HCT116 (cell line): ENCODE measurements at regions not wholly inside any gene's neighbourhood (a gene's known extent, or its start where the extent isn't known, plus 50 kb on each side); places are given as distances from the start of the nearest gene placed in this dataset.

Experiments used
- ATAC-seq: fragments of 200-7000 bp; cut with Tn5 transposase; 2 replicates; pipeline ENCODE4 v1.9.1; 2020; ENCODE audit warnings: mild to moderate bottlenecking, moderate library complexity
- BruUV-seq: library from RNA; stranded (reverse); fragments of 400-500 nt; replicated peaks from 2 replicates; lab custom pipeline; 2021; lab: Mats Ljungman, UMichigan
- CTCF ChIA-PET: fragments of 300-600 bp; sonication (Branson Sonifier 250); formaldehyde crosslinking; loops from one replicate; lab custom pipeline; 2021; ENCODE audit warnings: antibody characterized with exemption; lab: Charles Lee
- POLR2A ChIA-PET: fragments of 300-600, 350-600 bp; sonication (Branson Sonifier 250); formaldehyde crosslinking; loops from one replicate; lab custom pipeline; 2021; ENCODE audit warnings: antibody characterized with exemption; lab: Charles Lee
- RAD21 ChIA-PET, 2 experiments: fragments of 300-600 bp; sonication (Branson Sonifier 250); formaldehyde crosslinking; loops; one replicate each; lab custom pipeline; 2023; ENCODE audit warnings: low total read pairs in 2 of 2; ENCODE audit not compliant: uncharacterized antibody in 2 of 2, unreplicated experiment in 2 of 2, low non-redundant PET in 1 of 2; lab: Charles Lee
- DNase-seq: peaks from one replicate; pipeline ENCODE4 v3.0.0-alpha.2; 2010; ENCODE audit warnings: low read depth, low spot score
- H2AFZ ChIP-seq: fragments of 200-600 bp; shearing (Covaris generic), sonication (generic); 2 replicates; pipeline ENCODE4 v1.6.1; 2017; ENCODE audit warnings: low read depth, mixed run types, mixed read lengths, antibody characterized with exemption, low read length; ENCODE audit not compliant: poor library complexity, severe bottlenecking
- H3K27ac ChIP-seq: 2 replicates; pipeline ENCODE4 v1.5.1; 2012; ENCODE audit warnings: low read depth, low read length
- H3K27me3 ChIP-seq: fragments of 200-600 bp; sonication (generic); 2 replicates; pipeline ENCODE4 v1.6.1; 2016; ENCODE audit warnings: mixed run types, low read length, mixed read lengths; ENCODE audit not compliant: insufficient read depth
- H3K36me3 ChIP-seq, 2 experiments: fragments of 200-500 bp in 1 of 2; fragments of 200-600 bp in 1 of 2; sonication (Bioruptor generic) in 1 of 2; sonication (generic) in 1 of 2; 2 replicates each; pipeline versions ENCODE4 v1.5.1 to v1.6.1; 2014 to 2016; ENCODE audit warnings: low read length in 2 of 2, inconsistent platforms in 1 of 2, mixed read lengths in 1 of 2, mixed run types in 1 of 2; ENCODE audit not compliant: insufficient read depth in 2 of 2, control insufficient read depth in 1 of 2
- H3K4me1 ChIP-seq, 2 experiments: fragments of 200-600 bp in 1 of 2; sonication (generic) in 1 of 2; 2 replicates each; pipeline versions ENCODE4 v1.5.1 to v1.6.1; 2012 to 2017; ENCODE audit warnings: low read length in 2 of 2, inconsistent platforms in 1 of 2, mild to moderate bottlenecking in 1 of 2, mixed read lengths in 1 of 2, mixed run types in 1 of 2, moderate library complexity in 1 of 2; ENCODE audit not compliant: insufficient read depth in 2 of 2, control insufficient read depth in 1 of 2
- H3K4me2 ChIP-seq: fragments of 200-600 bp; sonication (generic); 2 replicates; pipeline ENCODE4 v1.6.1; 2017; ENCODE audit warnings: mixed run types, low read length, mixed read lengths
- H3K4me3 ChIP-seq, 2 experiments: fragments of 200-600 bp in 1 of 2; sonication (generic) in 1 of 2; replicated peaks in 1 of 2; 2 replicates each; pipeline ENCODE4 v1.5.1; 2011 to 2016; ENCODE audit warnings: low read length in 2 of 2, control low read depth in 1 of 2, low read depth in 1 of 2, mild to moderate bottlenecking in 1 of 2, mixed read lengths in 1 of 2, mixed run types in 1 of 2
- H3K79me2 ChIP-seq: fragments of 200-600 bp; sonication (generic); 2 replicates; pipeline ENCODE4 v1.6.1; 2017; ENCODE audit warnings: mild to moderate bottlenecking, mixed run types, low read length, moderate library complexity, mixed read lengths; ENCODE audit not compliant: insufficient read depth
- H3K9ac ChIP-seq: fragments of 200-600 bp; sonication (generic); 2 replicates; pipeline ENCODE4 v1.6.1; 2016; ENCODE audit warnings: low read length, mixed read lengths
- H3K9me2 ChIP-seq: fragments of 200-600 bp; sonication (generic), shearing (Covaris generic); 2 replicates; pipeline ENCODE4 v1.6.1; 2017; ENCODE audit warnings: mixed run types, mild to moderate bottlenecking, moderate library complexity; ENCODE audit not compliant: insufficient read depth
- H3K9me3 ChIP-seq, 2 experiments: fragments of 200-500 bp in 1 of 2; fragments of 200-600 bp in 1 of 2; sonication (Bioruptor generic) in 1 of 2; sonication (generic) in 1 of 2; 2 replicates each; pipeline ENCODE4 v1.6.1; 2014 to 2017; ENCODE audit warnings: low read length in 2 of 2, mixed read lengths in 2 of 2, inconsistent platforms in 1 of 2, low read depth in 1 of 2, mild to moderate bottlenecking in 1 of 2, mixed run types in 1 of 2, moderate library complexity in 1 of 2; ENCODE audit not compliant: control insufficient read depth in 1 of 2, insufficient read depth in 1 of 2
- H4K20me1 ChIP-seq: fragments of 200-600 bp; sonication (generic), shearing (Covaris generic); 2 replicates; pipeline ENCODE4 v1.6.1; 2017; ENCODE audit warnings: mixed run types, mild to moderate bottlenecking, moderate library complexity; ENCODE audit not compliant: insufficient read depth
- ATF3 ChIP-seq: IDR thresholded peaks from 2 replicates; pipeline ENCODE4 v1.6.1; 2012
- CBX3 ChIP-seq: IDR thresholded peaks from 2 replicates; pipeline ENCODE4 v1.6.1; 2012; ENCODE audit warnings: low read depth
- CEBPB ChIP-seq: IDR thresholded peaks from 2 replicates; pipeline ENCODE4 v1.6.1; 2012; ENCODE audit warnings: low read depth
- CTCF ChIP-seq, 3 experiments: fragments of 200-600 bp in 1 of 3; sonication (generic) in 1 of 3; IDR thresholded peaks in 2 of 3; conservative IDR thresholded peaks in 1 of 3; 2 replicates each; pipeline ENCODE4 v1.5.1; 2012 to 2017; ENCODE audit warnings: low read depth in 2 of 3, low read length in 2 of 3, antibody characterized with exemption in 1 of 3, borderline replicate concordance in 1 of 3, control low read depth in 1 of 3, mild to moderate bottlenecking in 1 of 3, mixed read lengths in 1 of 3, mixed run types in 1 of 3, moderate library complexity in 1 of 3; ENCODE audit not compliant: insufficient read depth in 1 of 3
- EGR1 ChIP-seq: IDR thresholded peaks from 2 replicates; pipeline ENCODE4 v1.6.1; 2012; ENCODE audit warnings: low read depth
- ELF1 ChIP-seq: IDR thresholded peaks from 2 replicates; pipeline ENCODE4 v1.6.1; 2012; ENCODE audit warnings: low read depth, borderline replicate concordance
- EZH2 ChIP-seq: fragments of 200-600 bp; sonication (generic); IDR thresholded peaks from 2 replicates; pipeline ENCODE4 v1.6.1; 2017; ENCODE audit warnings: antibody characterized with exemption, mixed run types
- FOSL1 ChIP-seq: IDR thresholded peaks from 2 replicates; pipeline ENCODE4 v1.6.1; 2012; ENCODE audit warnings: low read depth
- JUND ChIP-seq: IDR thresholded peaks from 2 replicates; pipeline ENCODE4 v1.6.1; 2012
- MAX ChIP-seq: IDR thresholded peaks from 2 replicates; pipeline ENCODE4 v1.6.1; 2012
- POLR2A ChIP-seq: IDR thresholded peaks from 2 replicates; pipeline ENCODE4 v1.7.0; 2011; ENCODE audit warnings: borderline replicate concordance; ENCODE audit not compliant: insufficient read depth, insufficient read length; ENCODE audit errors: extremely low read depth
- POLR2AphosphoS5 ChIP-seq: IDR thresholded peaks from 2 replicates; pipeline ENCODE4 v1.6.1; 2011; ENCODE audit warnings: mild to moderate bottlenecking, low read depth, low read length, moderate library complexity
- RAD21 ChIP-seq: IDR thresholded peaks from 2 replicates; pipeline ENCODE4 v1.6.1; 2012; ENCODE audit warnings: low read depth, mild to moderate bottlenecking
- REST ChIP-seq: IDR thresholded peaks from 2 replicates; pipeline ENCODE4 v1.6.1; 2012; ENCODE audit warnings: low read depth
- SIN3A ChIP-seq: IDR thresholded peaks from 2 replicates; pipeline ENCODE4 v1.6.1; 2012; ENCODE audit warnings: low read depth
- SP1 ChIP-seq: IDR thresholded peaks from 2 replicates; pipeline ENCODE4 v1.6.1; 2012; ENCODE audit warnings: low read depth
- SRF ChIP-seq: IDR thresholded peaks from 2 replicates; pipeline ENCODE4 v1.6.1; 2012; ENCODE audit warnings: low read depth
- TCF7L2 ChIP-seq: IDR thresholded peaks from 2 replicates; pipeline ENCODE4 v1.7.0; 2011; ENCODE audit warnings: borderline replicate concordance, inconsistent platforms; ENCODE audit not compliant: insufficient read depth, insufficient read length; ENCODE audit errors: extremely low read depth
- ZNF274 ChIP-seq: fragments of 200-500 bp; sonication (Bioruptor generic); IDR thresholded peaks from 2 replicates; pipeline ENCODE4 v1.6.1; 2014; ENCODE audit warnings: mild to moderate bottlenecking, low read depth, low read length, inconsistent platforms
- intact Hi-C: fragments of 100-400 bp; cut with micrococcal nuclease; formaldehyde crosslinking; loops from 2 replicates; pipeline ENCODE4 v1.10.0; 2022
- TF ChIP-seq, protein P1 (sequence below): IDR thresholded peaks from 2 replicates; pipeline ENCODE4 v1.6.1; 2011; ENCODE audit warnings: mild to moderate bottlenecking, low read length, moderate library complexity; ENCODE audit not compliant: insufficient replicate concordance; ENCODE audit errors: extremely low read depth

DNA sequence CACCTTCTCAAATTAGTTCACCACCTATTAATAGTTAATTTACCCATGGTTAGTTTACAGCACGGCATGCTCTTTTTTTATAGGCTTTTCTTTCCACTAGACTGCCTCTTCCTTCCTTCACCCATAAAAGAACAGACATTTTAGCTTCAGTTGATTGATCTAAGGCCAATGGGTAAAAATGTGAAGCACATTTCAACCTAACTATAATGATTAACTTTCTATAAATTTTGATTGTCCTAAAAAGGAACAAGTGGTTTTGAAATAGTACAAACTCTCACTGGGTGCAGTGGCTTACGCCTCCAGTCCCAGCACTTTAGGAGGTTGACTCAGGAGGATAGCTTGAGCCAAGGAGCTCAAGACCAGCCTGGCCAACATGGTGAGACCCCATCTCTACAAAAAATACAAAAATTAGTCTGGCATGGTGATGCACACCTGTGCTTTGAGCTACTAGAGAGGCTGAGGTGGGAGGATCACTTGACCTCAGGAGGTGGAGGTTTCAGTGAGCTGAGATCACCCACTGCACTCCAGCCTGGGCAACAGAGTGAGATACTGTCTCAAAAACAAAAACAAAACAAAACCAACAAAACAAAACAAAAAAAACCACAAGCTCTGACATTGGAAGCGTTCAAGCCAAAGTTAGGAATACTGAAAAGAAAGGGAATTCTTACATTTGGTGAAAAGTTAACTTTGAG, 89.9 kb upstream of the FAT1 start:
- peak overlapping the region; percentile 92 for H2AFZ ChIP-seq
- ATAC-seq (no peak), DNase-seq (no peak)
- peaks cover 60 to 83% of the 10 kb centered on the region in 2 experiments for H3K4me1 ChIP-seq
- peak overlapping the region; percentile 11 for H3K27ac ChIP-seq
- ChIA-PET RAD21 (no interaction called here), POLR2A (interaction anchor here (0.6 to 2.6 kb wide), 4 partner anchors 10 to 27 kb away, joined by 3 to 11 read pairs (median 5); no protein-coding TSS in a partner anchor), CTCF (no interaction called here)
- peak overlapping the region; percentile 29 for H3K4me2 ChIP-seq
- no peak overlapping the region for H3K4me3 ChIP-seq
- intact Hi-C loops, result no loop called here
- H4K20me1 ChIP-seq, result no peaks in the 10 kb centered on the region
- H3K27me3 ChIP-seq, result no peaks in the 10 kb centered on the region
- no peak for TF ChIP-seq SP1
- no peak for TF ChIP-seq SIN3A
- TF ChIP-seq SRF, result no peak
- no peak for TF ChIP-seq EGR1
- TF ChIP-seq, protein P1, sequence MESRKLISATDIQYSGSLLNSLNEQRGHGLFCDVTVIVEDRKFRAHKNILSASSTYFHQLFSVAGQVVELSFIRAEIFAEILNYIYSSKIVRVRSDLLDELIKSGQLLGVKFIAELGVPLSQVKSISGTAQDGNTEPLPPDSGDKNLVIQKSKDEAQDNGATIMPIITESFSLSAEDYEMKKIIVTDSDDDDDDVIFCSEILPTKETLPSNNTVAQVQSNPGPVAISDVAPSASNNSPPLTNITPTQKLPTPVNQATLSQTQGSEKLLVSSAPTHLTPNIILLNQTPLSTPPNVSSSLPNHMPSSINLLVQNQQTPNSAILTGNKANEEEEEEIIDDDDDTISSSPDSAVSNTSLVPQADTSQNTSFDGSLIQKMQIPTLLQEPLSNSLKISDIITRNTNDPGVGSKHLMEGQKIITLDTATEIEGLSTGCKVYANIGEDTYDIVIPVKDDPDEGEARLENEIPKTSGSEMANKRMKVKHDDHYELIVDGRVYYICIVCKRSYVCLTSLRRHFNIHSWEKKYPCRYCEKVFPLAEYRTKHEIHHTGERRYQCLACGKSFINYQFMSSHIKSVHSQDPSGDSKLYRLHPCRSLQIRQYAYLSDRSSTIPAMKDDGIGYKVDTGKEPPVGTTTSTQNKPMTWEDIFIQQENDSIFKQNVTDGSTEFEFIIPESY, result no peak
- TF ChIP-seq POLR2A, result no peak
- no peak for TF ChIP-seq JUND
- no peak for TF ChIP-seq RAD21
- no peak for TF ChIP-seq POLR2AphosphoS5
- no peak for TF ChIP-seq ZNF274
- no peak for TF ChIP-seq ELF1
- TF ChIP-seq CBX3, result no peak
- no peak for TF ChIP-seq MAX
- no peak for TF ChIP-seq TCF7L2
- no peak for TF ChIP-seq FOSL1
- no peak for TF ChIP-seq CTCF (IDR thresholded peaks at IDR 0.05 in 2 of 3, conservative IDR thresholded peaks at IDR 0.05 in 1 of 3; ENCODE audit: borderline replicate concordance in 1 of 3, insufficient read depth in 1 of 3, low read depth in 2 of 3, low read length in 2 of 3)
- TF ChIP-seq EZH2, result no peak
- no peak for TF ChIP-seq CEBPB
- TF ChIP-seq REST, result no peak
- no peak for TF ChIP-seq ATF3
- no peaks in the 10 kb centered on the region for H3K36me3 ChIP-seq
- no TSS peak for BruUV-seq
- no peaks in the 10 kb centered on the region for H3K9me2 ChIP-seq
- H3K79me2 ChIP-seq, result no peaks in the 10 kb centered on the region
- H3K9me3 ChIP-seq, result no peaks in the 10 kb centered on the region
- H3K9ac ChIP-seq, result no peak overlapping the region
